ENCODE measurements at regions not wholly inside any gene's neighbourhood (a gene's known extent, or its start where the extent isn't known, plus 50 kb on each side); places are given as distances from the start of the nearest gene placed in this dataset.

- no peak for DNase-seq
Measured at GRCh38 chr2:7392076-7392787, 475.0 kb downstream of the RNF144A start.

DNA sequence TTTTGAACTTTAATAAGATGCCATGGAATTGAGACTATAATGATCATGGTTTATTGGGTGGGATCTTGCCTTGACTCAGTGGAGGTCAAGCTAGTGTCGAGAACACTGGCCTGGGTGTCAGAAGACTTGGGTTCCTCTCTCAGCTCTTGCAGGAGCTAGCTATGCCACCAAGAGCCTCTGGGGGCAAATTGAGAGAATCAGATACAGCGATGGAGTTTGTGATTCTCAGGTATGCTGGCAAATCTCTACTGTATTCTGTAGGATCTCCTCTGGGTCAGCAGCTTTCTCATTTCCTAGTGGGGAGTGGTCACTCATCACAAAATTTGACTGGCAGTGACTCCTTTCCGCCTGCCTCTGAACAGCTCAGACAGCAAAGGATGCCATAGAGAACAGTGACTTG, 477.0 kb downstream of the RNF144A start:
- DNase-seq = no peak

DNA sequence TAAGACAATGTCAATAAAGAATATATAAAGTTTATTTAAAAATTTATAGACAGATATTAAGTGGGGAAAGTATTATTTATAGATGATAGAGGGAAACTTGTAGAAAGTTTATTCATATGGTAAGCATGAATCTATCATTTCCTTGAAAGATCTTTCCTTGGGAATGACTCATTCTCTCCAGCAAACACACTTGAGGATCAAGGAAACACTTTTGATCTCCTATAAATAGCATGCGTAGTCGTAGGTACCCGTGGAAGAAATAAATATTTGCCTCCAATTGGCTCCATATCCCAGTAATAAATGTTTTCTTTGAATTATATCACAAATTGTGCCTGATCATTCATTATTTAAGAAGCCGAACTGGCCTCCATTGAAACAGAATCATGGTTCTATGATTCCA, 483.4 kb downstream of the RNF144A start:
- DNase-seq = no peak

GRCh38 chr2:7403092-7403775, 486.0 kb downstream of the RNF144A start:
- no peak for DNase-seq

DNA sequence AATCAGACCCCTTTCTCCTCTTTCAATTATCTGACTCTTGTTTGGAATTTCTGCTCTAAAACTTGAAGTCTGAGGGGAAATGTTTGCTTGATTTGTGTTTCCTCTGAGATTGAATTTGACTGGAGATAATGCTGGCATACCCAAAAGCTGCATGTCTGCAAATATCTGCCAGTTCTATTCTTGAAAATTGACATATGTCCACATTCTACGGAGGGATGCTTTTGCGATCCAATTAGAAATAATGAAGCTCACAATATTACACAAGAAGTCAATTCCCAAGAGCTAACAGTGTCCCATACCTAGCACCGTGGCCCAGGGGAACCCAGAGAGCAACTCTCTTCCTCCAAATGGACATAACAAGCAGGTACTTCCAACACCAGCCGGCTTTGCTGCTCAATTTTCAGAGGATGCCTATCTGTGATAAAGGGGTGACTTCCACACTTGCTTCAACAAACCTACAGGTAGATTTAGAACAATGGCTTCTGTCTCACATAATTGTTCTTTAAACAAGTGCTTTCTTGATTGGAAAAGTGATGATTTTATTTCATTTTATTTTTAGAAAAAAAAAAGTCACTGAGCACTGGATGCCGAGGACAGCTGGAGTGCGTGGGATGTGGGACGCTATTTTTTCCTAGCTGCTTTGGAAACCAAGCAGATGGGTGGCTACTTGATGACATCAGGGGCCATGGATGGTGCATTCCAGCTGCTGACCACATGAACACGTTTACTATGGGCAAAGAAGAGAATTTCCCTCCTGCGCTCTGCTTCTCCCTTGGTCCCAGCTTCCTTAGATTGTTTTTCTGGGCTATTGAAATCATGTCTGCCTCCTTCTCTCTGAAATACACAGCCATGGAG, 488.9 kb downstream of the RNF144A start:
- DNase-seq = no peak

DNA sequence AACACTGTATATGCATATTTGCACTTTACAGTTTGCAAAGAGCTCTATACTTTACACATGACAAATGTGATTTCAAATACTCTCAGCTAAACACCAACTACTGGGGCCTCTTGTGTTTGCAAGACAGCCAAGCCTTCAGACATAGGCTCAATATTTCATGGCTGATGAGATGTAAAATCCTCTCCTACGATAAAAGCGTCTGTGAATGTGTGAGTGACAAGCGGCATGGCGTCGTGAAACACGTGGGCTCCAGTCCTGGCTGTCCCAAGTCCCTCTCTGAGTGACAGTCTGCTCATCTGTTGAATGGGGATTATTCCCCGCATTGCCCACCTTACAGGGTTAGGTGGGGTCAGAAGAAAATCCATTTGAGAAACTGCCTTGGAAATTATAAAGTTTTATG, 489.8 kb downstream of the RNF144A start:
- DNase-seq = no peak

GRCh38 chr2:7407906-7408680, 490.9 kb downstream of the RNF144A start:
- no peak for DNase-seq

DNA sequence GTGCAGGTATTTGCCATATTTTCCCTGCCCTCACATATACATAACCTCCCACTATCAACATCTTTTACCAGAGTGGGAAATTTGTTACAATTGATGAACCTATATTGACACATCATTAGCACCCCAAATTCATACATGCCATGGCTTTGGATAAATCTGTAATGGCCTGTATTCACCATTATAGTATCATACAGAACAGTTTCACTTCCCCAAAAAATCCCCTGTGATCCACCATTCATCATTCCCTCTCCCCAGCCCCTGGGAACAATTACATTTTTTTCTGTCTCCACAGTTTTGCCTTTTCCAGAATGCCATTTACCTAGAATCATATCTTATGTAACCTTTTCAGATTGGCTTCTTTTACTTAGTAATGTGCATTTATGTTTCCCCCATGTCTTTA, 494.5 kb downstream of the RNF144A start:
- DNase-seq = no peak

GRCh38 chr2:7417845-7418742, 500.9 kb downstream of the RNF144A start:
- DNase-seq = no peak

- no peak for DNase-seq
Measured at GRCh38 chr2:7419186-7419585, 502.0 kb downstream of the RNF144A start.

DNA sequence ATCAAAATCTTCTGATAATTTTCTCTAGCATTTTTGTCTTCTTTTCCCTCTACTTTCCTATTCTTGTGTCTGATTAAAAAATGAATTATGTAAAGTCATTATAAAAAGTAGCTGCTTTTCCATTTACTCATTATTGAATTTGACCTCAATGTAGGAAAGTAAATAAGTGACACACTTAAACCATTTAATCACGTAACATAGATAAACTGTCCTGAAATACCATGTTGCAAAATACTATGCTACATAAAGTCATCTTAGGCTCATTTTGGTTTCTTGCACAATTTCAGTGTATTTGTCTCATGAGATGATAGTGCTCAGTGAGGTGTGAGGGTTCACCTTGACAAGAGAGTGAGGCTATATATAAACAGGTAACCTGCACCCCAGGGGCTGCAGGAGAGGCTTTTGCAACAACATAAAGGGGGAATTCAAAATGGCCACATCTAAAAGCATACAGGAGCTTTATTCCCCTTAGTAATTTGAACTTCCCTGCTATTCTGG, 502.7 kb downstream of the RNF144A start:
- no peak for DNase-seq

GRCh38 chr2:7420530-7420929, 503.3 kb downstream of the RNF144A start:
- no peak for DNase-seq

DNA sequence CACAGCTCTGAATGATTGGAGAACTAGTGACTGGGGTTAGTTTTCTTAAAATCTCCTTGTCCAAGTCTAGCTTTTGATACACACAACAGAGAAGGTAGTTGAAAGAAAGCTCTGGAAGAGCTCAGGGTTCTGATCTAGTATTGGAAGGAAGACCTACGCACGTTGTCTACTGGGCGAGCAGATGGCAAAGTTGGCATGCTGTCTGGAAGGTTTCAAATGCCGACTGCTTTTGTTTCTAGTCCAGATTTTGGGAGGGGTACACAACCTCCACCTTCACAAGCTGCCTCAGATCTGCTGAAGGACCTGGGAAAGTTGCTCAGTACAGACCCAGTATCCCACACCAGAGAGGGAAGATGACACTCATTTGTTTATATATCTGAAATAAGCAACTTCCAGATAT, 507.3 kb downstream of the RNF144A start:
- no peak for DNase-seq

- peak; percentile 65 for DNase-seq
Measured at GRCh38 chr2:7427293-7428060, 510.3 kb downstream of the RNF144A start.

DNA sequence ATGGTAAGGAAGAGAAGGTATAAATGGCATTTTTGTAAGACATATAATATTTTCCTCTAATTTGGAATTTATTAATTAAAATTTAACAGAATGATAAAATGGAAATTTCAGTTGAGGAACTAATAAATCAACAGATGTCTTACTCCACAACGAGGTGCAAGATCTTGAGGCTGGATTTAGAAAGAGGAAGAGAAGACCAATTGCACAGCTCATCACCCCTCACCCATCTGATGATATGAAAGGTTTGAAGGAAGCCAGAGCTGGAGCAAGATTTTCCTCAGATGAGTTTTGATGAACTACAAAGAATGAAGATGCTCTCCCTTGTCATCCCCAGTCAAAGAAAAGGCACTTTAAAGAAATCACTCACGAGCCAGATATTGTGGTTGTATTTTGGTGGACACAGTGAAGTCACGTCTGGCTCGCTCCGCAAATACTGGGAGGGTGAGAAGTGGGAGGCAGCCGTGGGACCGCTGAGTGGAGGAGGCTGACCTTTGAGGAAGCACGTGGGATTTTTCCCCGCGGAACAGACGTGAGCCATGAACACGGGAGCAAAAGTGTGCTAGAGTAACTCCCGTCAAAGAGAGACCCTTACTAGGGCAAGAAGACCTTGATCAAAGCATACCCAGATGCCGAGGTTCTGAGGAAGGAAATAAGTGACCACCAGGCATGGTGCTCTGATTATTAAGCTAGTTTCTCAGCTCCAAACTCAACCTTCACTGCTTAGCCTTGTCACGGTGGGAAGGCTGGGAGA, 511.4 kb downstream of the RNF144A start:
- DNase-seq = no peak

- no peak for DNase-seq
Measured at GRCh38 chr2:7429733-7430132, 512.5 kb downstream of the RNF144A start.

- DNase-seq = no peak
Measured at GRCh38 chr2:7430421-7430868, 513.2 kb downstream of the RNF144A start.

DNA sequence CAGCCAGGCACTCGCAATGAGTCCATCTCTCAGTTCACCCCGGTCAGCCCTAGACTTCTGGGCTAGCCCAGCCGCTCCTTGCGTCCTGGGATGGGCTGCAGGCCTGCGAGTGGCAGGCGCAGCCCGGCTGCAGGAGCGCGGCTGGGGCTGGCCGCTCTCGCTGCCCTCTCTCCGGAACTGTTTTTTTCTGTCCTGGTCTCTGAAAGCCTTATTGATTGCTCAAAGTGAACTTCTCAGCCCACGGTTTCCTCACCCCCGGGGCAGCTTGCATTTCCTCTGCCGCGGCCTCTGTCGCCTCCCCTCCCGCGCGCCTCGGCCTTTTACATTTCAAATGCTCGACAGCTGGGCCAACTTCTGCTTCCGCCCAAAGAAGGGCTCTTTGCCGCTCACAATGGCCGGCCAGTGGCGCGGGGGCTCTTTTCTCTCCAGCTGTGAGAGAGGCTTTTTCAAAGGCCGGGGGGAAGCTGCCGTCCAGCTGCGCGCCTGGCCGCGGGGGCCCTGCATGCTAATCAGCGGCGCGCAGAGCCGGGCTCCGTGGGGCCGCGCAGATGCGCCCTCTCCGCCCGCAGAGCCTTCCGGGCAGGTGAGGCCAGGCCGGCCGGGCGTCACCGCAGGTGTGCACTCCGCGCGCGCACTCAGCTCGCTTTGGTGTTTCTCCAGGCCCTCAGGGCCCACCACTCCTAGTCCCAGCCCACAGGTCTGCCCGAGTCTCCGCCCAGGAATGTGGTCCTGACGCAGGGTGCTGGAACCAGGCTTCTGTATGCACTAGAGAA, 513.8 kb downstream of the RNF144A start:
- DNase-seq = peak; percentile 59

DNA sequence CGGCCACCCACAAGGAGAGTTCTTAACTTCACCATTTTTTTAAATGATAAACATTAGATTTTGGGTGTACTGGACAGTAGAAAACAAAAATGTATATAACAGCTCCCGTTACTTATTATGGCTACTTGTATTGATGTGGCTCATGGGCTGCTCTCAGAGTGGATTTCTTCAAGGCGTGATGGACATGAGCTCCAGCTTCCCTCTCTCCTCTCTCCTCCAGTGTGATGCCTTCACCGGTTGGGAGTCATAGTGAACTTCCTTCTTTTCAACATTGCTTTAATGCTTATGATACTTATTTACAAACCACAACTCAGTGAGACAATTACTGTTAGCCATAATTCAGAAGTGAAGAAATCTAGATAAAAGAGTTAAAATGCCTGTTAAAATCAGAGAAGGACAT, 515.2 kb downstream of the RNF144A start:
- no peak for DNase-seq

Data from DMS79 treated with DMSO at 0.1 percent for 48 hours (cell line).